ENCODE measurements at regions not wholly inside any gene's neighbourhood (a gene's known extent, or its start where the extent isn't known, plus 50 kb on each side); places are given as distances from the start of the nearest gene placed in this dataset.

GRCh38 chr6:169073311-169073710 lies 180.3 kb downstream of the THBS2 start:
- intact Hi-C loops (cut with micrococcal nuclease) = no loop called here
- TF ChIP-seq CTCF (IDR thresholded peaks at IDR 0.05) = no peak
- Mint-ChIP-seq H3K36me3 (ENCODE audit: low read depth) (no peaks in the 10 kb centered on the region), H3K27me3 (no peaks in the 10 kb centered on the region), H3K9me3 (peaks cover 1% of the 10 kb centered on the region), H3K27ac (no peak overlapping the region), H3K4me3 (no peak overlapping the region), H3K4me1 (no peaks in the 10 kb centered on the region)
- ChIA-PET POLR2A (no interaction called here), CTCF (no interaction called here)
- ATAC-seq (ENCODE audit: low read depth) (no peak), DNase-seq (no peak)

GRCh38 chr6:169072127-169073042 lies 181.3 kb downstream of the THBS2 start:
- CTCF ChIA-PET = no interaction called here
- H3K4me3 Mint-ChIP-seq = no peak overlapping the region
- ATAC-seq (ENCODE audit: low read depth) (no peak), DNase-seq (no peak)
- no peaks in the 10 kb centered on the region for H3K4me1 Mint-ChIP-seq
- H3K9me3 Mint-ChIP-seq = peaks cover 3% of the 10 kb centered on the region
- TF ChIP-seq CTCF (IDR thresholded peaks at IDR 0.05) = no peak
- no peaks in the 10 kb centered on the region for H3K27me3 Mint-ChIP-seq
- no peaks in the 10 kb centered on the region for H3K36me3 Mint-ChIP-seq (ENCODE audit: low read depth)
- POLR2A ChIA-PET = no interaction called here
- no peak overlapping the region for H3K27ac Mint-ChIP-seq
- intact Hi-C loops (cut with micrococcal nuclease) = no loop called here

- intact Hi-C loops (cut with micrococcal nuclease) = no loop called here
- POLR2A ChIA-PET = no interaction called here
- CTCF ChIA-PET = no interaction called here
- H3K27ac Mint-ChIP-seq = no peak overlapping the region
- no peaks in the 10 kb centered on the region for H3K27me3 Mint-ChIP-seq
- no peak for TF ChIP-seq CTCF (IDR thresholded peaks at IDR 0.05)
- no peak overlapping the region for H3K4me3 Mint-ChIP-seq
- no peaks in the 10 kb centered on the region for H3K36me3 Mint-ChIP-seq (ENCODE audit: low read depth)
- H3K4me1 Mint-ChIP-seq = no peaks in the 10 kb centered on the region
- DNase-seq = no peak
- ATAC-seq (ENCODE audit: low read depth) = no peak
- peaks cover 5% of the 10 kb centered on the region for H3K9me3 Mint-ChIP-seq
Observed at GRCh38 chr6:169071394-169071793, 182.3 kb downstream of the THBS2 start.

- ChIA-PET POLR2A (no interaction called here), CTCF (no interaction called here)
- no peak overlapping the region for H3K4me3 Mint-ChIP-seq
- intact Hi-C loops (cut with micrococcal nuclease) = no loop called here
- peaks cover 5% of the 10 kb centered on the region for H3K9me3 Mint-ChIP-seq
- no peak overlapping the region for H3K27ac Mint-ChIP-seq
- no peaks in the 10 kb centered on the region for H3K36me3 Mint-ChIP-seq (ENCODE audit: low read depth)
- DNase-seq (no peak), ATAC-seq (ENCODE audit: low read depth) (no peak)
- no peak for TF ChIP-seq CTCF (IDR thresholded peaks at IDR 0.05)
- no peaks in the 10 kb centered on the region for H3K27me3 Mint-ChIP-seq
- no peaks in the 10 kb centered on the region for H3K4me1 Mint-ChIP-seq
Observed at GRCh38 chr6:169070506-169071176, 183.0 kb downstream of the THBS2 start.

- Mint-ChIP-seq H3K27me3 (no peaks in the 10 kb centered on the region), H3K27ac (no peak overlapping the region), H3K9me3 (peaks cover 6% of the 10 kb centered on the region), H3K36me3 (ENCODE audit: low read depth) (no peaks in the 10 kb centered on the region), H3K4me1 (no peaks in the 10 kb centered on the region), H3K4me3 (no peak overlapping the region)
- DNase-seq (no peak), ATAC-seq (ENCODE audit: low read depth) (no peak)
- ChIA-PET CTCF (no interaction called here), POLR2A (no interaction called here)
- no peak for TF ChIP-seq CTCF (IDR thresholded peaks at IDR 0.05)
- intact Hi-C loops (cut with micrococcal nuclease) = no loop called here
Observed at GRCh38 chr6:169069356-169069755, 184.3 kb downstream of the THBS2 start.
